GM23248 (cell line): ENCODE measurements at regions not wholly inside any gene's neighbourhood (a gene's known extent, or its start where the extent isn't known, plus 50 kb on each side); places are given as distances from the start of the nearest gene placed in this dataset.

Experiments used
- EZH2 ChIP-seq: fragments of 200-600 bp; sonication (generic); IDR thresholded peaks from 2 replicates; pipeline ENCODE4 v1.6.1; 2018; ENCODE audit warnings: antibody characterized with exemption, mild to moderate bottlenecking; ENCODE audit not compliant: insufficient read depth, poor library complexity, severe bottlenecking
- EZH2phosphoT487 ChIP-seq: fragments of 200-600 bp; sonication (generic); IDR thresholded peaks from 2 replicates; pipeline ENCODE4 v1.6.1; 2018; ENCODE audit warnings: antibody characterized with exemption, moderate library complexity, mild to moderate bottlenecking, low read depth; ENCODE audit not compliant: insufficient read depth

DNA sequence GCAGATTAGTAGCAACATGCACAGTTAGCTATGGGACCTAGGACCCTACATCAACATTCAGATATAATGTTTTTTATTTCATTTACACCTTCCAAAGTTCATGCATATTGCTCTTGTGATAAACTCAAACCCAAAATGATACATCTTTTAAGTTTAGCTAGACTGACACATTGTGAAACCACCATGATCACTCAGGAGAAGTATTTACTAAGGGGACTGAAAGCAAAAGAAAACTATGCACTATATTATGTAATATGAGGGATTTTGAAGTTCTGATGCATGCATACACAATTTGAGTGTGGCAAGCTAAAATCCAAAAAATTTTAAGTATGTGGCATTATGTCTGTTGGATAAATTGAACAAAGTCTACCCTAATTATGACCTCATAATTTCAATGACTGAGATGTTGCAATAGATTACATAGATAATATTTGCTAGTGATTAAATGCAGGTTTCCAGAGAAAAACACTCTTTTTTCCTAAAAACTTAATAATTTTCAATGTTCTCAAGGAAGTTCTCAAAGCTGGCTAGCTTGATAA is 914.8 kb upstream of the GRIA3 start:
- TF ChIP-seq EZH2phosphoT487 = no peak
- TF ChIP-seq EZH2 = no peak
